ENCODE measurements at regions not wholly inside any gene's neighbourhood (a gene's known extent, or its start where the extent isn't known, plus 50 kb on each side); places are given as distances from the start of the nearest gene placed in this dataset.

DNA sequence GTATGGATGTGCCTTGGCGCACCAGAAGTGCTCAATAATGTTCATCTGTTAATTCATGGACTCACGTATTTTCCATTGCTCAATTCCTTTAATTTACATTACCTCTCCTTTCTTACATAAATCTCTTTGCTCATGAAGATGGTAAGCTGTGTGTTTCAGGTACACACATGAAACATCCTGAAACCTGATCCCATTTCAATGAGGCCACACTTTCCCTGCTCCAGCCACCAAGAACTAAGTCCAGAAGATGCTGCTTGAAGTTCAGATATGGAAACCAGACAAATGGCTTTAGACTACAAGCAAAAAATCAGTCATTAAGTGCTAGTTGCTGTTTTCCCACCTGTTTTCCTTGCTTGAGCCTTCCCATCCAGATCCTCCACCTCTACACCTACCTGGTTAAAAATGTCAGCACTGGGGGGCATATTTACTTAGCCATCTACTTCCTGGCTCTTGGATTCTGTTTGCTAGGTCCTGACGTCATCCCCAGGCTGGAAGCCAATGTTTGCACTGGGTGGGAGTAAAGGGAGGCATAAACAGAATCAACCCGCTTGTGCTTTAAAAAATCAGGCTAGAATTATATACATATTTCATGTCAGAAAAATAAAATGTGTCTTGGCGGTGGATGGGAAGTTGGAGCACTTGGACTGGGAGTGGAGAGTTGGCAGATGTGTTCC, 309.7 kb downstream of the OSR1 start:
- TF ChIP-seq, protein P1, sequence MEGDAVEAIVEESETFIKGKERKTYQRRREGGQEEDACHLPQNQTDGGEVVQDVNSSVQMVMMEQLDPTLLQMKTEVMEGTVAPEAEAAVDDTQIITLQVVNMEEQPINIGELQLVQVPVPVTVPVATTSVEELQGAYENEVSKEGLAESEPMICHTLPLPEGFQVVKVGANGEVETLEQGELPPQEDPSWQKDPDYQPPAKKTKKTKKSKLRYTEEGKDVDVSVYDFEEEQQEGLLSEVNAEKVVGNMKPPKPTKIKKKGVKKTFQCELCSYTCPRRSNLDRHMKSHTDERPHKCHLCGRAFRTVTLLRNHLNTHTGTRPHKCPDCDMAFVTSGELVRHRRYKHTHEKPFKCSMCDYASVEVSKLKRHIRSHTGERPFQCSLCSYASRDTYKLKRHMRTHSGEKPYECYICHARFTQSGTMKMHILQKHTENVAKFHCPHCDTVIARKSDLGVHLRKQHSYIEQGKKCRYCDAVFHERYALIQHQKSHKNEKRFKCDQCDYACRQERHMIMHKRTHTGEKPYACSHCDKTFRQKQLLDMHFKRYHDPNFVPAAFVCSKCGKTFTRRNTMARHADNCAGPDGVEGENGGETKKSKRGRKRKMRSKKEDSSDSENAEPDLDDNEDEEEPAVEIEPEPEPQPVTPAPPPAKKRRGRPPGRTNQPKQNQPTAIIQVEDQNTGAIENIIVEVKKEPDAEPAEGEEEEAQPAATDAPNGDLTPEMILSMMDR (conservative IDR thresholded peaks at IDR 0.05; ENCODE audit: low read length) = no peak
- TF ChIP-seq EZH2phosphoT487 (IDR thresholded peaks at IDR 0.05; ENCODE audit: borderline replicate concordance) = no peak

All from Loucy (cell line).